ENCODE measurements at regions not wholly inside any gene's neighbourhood (a gene's known extent, or its start where the extent isn't known, plus 50 kb on each side); places are given as distances from the start of the nearest gene placed in this dataset.
"Not testable (repeated sequence)": the region's sequence is repeated elsewhere in the genome, so short reads cannot be mapped to it uniquely, and the experiment has no call there.

GRCh38 chr15:93413745-93414144 lies 324.7 kb upstream of the RGMA start:
- DNase-seq, result no peak

DNA sequence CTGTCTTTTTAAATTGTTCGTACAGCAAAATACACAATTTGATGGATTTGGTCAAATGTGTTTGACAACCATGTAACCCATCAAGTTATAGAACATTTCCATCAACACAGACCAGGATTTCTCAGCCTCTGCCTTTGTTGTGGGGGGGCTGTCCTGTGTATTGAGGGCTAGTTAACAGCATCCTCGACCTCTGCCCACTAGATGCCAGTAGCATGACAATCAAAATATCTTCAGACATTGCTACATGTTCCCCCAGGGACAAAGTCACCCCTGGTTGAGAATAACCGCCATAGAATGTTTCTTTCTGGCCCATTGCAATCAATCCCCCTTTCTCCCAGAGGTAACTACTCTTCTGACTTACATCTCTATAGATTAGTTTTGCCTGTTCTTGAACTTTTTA lies 310.1 kb upstream of the RGMA start:
- no peak for DNase-seq

- DNase-seq, result no peak
These were observed 300.2 kb upstream of the RGMA start for GRCh38 chr15:93389211-93389610.

DNA sequence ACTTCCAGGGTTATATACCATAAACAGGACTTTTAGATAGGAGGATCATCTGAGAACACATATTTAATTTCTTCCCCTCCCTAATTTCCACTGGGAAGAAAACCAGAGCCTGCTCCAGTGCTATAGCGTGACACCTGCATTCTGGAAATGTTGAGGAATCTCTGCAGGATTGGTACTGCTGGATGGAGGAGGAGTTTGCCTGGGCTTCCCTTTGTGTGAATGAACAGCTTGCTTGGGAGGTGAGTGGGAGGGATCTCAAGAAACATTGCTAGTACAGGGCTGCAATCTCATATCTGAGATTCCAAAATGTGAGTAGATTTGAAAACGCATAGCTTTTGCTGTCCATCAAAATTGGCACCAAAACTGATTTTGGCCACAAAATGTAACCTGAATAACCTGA lies 295.9 kb upstream of the RGMA start:
- DNase-seq, result no peak

DNA sequence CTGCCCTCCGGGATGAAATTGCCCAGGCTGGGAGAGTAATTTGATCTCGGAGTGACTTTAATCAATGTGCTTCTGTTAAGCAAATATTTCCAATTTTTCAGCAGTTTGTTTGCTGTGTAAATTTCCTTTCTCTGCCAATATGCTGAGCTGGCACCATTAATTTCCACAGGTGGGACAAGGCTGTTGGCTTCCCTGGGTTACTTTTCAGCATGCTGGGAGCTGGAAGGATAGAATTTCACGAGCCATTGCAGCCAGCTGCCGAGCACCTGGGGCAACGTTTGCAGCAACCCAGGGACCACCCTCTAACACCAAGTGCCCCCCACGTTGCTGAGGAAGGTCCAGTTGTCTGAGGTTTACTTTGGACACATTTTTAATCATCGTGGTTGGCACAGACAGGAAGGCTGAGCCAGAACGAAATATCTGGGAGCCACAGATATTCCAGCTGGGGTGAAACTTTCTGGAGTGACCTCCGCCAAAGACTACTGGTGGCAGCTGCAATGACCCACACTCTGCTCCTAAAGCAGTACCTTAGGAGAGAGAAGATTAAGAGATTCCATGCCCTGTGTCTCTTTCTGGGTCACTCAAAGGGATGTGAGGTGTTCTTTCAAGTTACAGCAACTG lies 293.3 kb upstream of the RGMA start:
- no peak for DNase-seq

DNA sequence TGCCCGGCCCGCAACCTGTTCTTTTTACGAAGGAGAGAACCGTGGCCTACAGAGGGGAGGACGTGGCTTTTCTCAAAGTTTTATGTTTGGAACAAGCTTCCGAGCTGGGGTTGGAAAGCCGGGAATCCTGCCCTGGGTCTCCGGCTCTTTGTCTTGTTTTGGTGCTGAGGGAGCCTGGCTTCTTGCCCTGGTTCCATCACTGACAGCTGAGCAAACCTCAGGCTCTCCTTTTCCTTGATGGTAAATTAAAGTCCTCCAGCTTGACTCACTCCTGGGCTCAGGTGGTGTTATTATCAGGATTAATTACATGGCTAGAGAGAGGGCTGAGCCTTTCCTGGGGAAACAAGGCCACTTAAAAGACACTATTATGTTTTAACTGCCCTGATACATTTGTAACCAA lies 289.5 kb upstream of the RGMA start:
- no peak for DNase-seq

DNA sequence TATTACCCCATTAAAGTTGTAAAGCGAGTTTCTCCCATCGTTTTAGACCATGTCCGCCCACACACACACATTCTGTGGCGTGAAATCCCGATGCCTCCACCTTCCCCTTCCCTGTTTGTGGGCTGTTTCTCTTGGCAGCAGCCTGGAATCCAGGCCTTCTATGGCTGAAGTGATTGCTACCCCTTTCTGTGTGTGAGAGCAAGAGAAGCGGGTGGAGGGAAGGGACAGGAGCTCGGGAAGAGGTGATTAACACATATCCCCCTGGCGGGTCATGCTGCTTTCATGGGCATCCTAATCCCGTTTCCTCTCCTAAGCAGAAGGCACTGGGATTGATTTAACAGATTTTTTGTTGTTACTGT lies 283.8 kb upstream of the RGMA start:
- DNase-seq, result no peak

- no peak for DNase-seq
These were observed 283.3 kb upstream of the RGMA start for GRCh38 chr15:93372208-93372864.

GRCh38 chr15:93366387-93367100 lies 277.5 kb upstream of the RGMA start:
- no peak for DNase-seq

DNA sequence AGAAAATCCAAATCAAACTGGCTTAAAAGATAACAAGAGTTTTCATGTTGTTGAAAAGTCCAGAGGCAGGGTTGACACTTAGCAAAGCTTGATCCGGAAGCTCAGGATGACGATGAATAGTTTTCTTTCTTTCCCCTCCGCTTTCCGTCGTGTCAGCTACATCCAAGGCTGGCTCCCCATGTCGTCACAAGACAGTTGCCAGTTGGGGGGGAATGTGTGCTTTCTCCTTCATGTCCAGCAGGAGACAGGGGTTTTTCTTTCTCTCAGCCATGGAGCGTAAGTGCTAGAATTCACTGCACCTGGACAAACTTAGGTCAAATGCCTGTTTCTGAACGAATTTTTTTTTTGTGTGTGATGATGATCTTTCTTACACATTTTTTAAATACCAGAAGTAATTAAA lies 273.8 kb upstream of the RGMA start:
- DNase-seq, result no peak

- no peak for DNase-seq
These were observed 273.2 kb upstream of the RGMA start for GRCh38 chr15:93362203-93362602.

DNA sequence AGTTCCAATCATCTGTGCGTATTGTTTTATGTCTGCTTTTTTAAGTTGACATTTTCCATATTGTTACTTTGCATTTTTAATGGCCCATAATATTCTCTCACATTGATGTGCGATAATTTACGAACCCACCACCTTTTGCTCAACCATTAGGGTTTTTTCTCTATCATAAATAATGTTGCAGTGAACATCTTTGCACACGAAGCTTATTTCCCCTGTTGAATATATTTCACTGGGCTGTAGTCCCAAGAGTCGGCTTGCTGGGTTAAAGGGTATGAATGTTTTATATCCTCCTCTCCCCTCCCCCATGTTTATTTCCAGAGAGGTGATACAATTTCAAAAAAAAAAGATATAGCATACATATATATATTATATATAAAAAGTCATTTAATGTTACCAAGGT lies 272.7 kb upstream of the RGMA start:
- DNase-seq, result no peak

DNA sequence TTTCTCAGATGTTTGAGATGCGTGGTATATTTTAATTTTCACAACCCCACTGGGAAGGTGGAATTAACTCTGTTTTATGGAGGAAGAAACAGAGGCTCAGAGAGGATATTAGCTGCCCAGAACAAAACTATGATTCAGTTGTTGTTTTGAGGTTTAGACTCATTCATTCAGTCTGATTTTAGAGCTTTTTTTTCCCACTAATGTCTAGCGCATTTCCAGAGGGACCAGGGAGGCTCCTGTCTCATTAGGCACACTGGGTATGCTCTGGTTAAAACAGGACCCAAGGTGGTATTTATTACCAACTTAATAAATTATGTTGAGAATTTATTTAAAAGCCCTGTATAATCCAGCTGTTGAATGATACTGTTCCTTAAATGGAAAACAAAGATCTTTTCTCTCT lies 272.0 kb upstream of the RGMA start:
- no peak for DNase-seq

DNA sequence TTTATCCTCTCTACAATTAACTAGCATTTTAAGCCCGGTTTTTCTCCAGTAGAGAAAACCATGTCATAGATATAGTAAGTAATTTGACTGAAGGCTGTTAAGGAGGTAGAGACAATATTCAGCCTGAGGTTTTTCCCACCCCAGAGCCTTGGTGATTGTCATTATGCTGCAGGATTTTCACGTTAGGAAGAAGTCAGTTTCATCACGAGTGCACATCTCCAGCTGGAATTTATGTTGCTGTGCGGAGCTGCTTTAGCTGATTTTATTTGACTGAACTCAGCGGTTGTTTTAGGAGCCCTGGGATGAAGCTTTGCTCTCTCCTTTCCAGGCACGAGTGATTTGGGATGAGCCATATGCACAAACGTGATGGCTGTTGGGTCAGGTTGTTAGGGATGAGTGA lies 271.3 kb upstream of the RGMA start:
- DNase-seq, result no peak

- no peak for DNase-seq
These were observed 270.6 kb upstream of the RGMA start for GRCh38 chr15:93359425-93360131.

GRCh38 chr15:93359060-93359408 lies 270.0 kb upstream of the RGMA start:
- no peak for DNase-seq

DNA sequence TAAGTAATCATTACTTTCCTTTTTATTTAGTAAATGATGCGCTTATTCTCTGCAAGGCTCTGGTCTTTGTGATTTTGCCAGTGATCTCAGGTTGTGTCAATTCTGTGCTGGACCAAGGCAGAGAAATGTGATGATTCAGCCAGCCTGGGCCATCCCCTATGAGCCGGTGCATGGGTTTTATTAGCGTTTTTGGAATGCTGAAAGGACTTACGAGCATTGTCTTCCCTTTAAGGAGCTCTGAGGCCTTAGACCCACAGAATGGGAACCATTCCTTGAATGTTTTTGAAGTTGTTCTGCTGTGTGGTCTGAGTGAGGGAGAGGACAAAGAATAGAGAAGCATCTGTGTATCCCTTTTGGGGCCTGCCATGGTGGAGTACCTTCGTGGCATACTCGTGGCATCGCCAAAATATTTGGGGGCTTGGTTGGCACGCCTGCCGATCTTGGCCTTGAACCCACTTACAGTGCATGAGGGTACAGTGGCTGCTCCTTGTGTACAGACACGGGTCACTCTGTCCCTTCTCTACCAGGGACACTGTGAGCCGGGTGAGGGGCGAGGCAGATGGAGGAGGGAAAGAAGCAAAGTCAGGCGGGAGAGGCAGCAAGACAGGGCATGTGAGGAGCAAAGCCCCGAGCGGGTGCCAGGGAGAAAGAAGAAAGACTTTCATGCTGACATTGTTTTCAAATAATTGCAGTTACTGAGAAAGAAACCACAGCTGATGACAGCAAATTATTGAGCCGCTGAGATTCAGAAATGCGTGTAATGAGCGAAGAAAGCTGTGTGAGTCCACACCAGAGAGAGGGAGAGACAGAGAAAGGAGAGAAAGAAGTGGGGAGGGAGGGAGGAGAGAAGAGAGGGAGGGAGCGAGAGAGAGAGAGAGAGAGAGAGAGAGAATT lies 269.4 kb upstream of the RGMA start:
- no peak for DNase-seq

- no peak for DNase-seq
These were observed 259.9 kb upstream of the RGMA start for GRCh38 chr15:93348711-93349545.

GRCh38 chr15:93347986-93348385 lies 259.0 kb upstream of the RGMA start:
- DNase-seq, result no peak

GRCh38 chr15:93345981-93346380 lies 257.0 kb upstream of the RGMA start:
- no peak for DNase-seq

DNA sequence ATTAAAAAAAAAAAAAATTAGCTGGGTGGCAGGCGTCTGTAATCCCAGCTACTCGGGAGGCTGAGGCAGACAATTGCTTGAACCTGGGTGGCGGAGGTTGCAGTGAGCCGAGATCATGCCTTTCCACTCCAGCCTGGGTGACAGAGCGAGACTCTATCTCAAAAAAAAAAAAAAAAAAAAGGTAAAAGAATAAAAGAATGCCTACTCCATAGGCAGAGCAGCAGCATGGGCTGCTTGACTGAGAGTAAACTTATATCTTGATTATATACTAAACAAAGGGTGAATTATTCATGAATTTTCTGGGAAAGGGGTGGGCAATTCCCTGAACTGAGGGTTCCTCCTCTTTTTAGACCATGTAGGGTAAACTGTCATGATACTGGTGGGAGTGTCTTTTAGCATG lies 254.4 kb upstream of the RGMA start:
- DNase-seq, result not testable (repeated sequence)

- no peak for DNase-seq
These were observed 252.2 kb upstream of the RGMA start for GRCh38 chr15:93341164-93341563.
